Endometrium (tissue), 2 donors: ENCODE measurements at regions not wholly inside any gene's neighbourhood (a gene's known extent, or its start where the extent isn't known, plus 50 kb on each side); places are given as distances from the start of the nearest gene placed in this dataset.

Source experiments
- FAIRE-seq: peaks from 2 replicates; lab custom pipeline; 2012; peaks lifted over from hg19 to GRCh38; lab: Jason Lieb, UNC
- donor health status: control.
- donor health status: control.

GRCh38 chr12:91355150-91356006 is 172.8 kb upstream of the DCN start:
- peak; percentile 85 for FAIRE-seq

- no peak for FAIRE-seq
Observed at GRCh38 chr12:91353266-91353665, 170.6 kb upstream of the DCN start.

- no peak for FAIRE-seq
Observed at GRCh38 chr12:91349476-91349875, 166.9 kb upstream of the DCN start.

- FAIRE-seq = no peak
Observed at GRCh38 chr12:91347481-91348214, 165.0 kb upstream of the DCN start.

GRCh38 chr12:91346827-91347226 is 164.2 kb upstream of the DCN start:
- no peak for FAIRE-seq

GRCh38 chr12:91344408-91344807 is 161.8 kb upstream of the DCN start:
- FAIRE-seq = no peak

- FAIRE-seq = no peak
Observed at GRCh38 chr12:91343010-91343409, 160.4 kb upstream of the DCN start.

- FAIRE-seq = no peak
Observed at GRCh38 chr12:91339106-91339505, 156.5 kb upstream of the DCN start.

- no peak for FAIRE-seq
Observed at GRCh38 chr12:91335699-91336098, 153.1 kb upstream of the DCN start.

- no peak for FAIRE-seq
Observed at GRCh38 chr12:91333966-91334365, 151.3 kb upstream of the DCN start.

GRCh38 chr12:91332302-91332701 is 149.7 kb upstream of the DCN start:
- peak; percentile 95 for FAIRE-seq

- FAIRE-seq = no peak
Observed at GRCh38 chr12:91331371-91331770, 148.8 kb upstream of the DCN start.

- no peak for FAIRE-seq
Observed at GRCh38 chr12:91328451-91328850, 145.8 kb upstream of the DCN start.

- no peak for FAIRE-seq
Observed at GRCh38 chr12:91327889-91328288, 145.3 kb upstream of the DCN start.

- FAIRE-seq = no peak
Observed at GRCh38 chr12:91327131-91327530, 144.5 kb upstream of the DCN start.

- peak; percentile 93 for FAIRE-seq
Observed at GRCh38 chr12:91326058-91327027, 143.7 kb upstream of the DCN start.

GRCh38 chr12:91320999-91321398 is 138.4 kb upstream of the DCN start:
- no peak for FAIRE-seq

- FAIRE-seq = no peak
Observed at GRCh38 chr12:91319071-91319760, 136.6 kb upstream of the DCN start.

- FAIRE-seq = no peak
Observed at GRCh38 chr12:91317306-91317705, 134.7 kb upstream of the DCN start.

GRCh38 chr12:91316907-91317269 is 134.3 kb upstream of the DCN start:
- peak; percentile 98 for FAIRE-seq

GRCh38 chr12:91316161-91316906 is 133.7 kb upstream of the DCN start:
- peak; percentile 91 for FAIRE-seq
